Adrenal gland (tissue), 9 donors: ENCODE measurements at regions not wholly inside any gene's neighbourhood (a gene's known extent, or its start where the extent isn't known, plus 50 kb on each side); places are given as distances from the start of the nearest gene placed in this dataset.
"Not testable (repeated sequence)": the region's sequence is repeated elsewhere in the genome, so short reads cannot be mapped to it uniquely, and the experiment has no call there.

Source experiments
- DNase-seq, 7 donors: peaks; one replicate each; pipeline ENCODE4 v3.0.0-alpha.2; 2019 to 2020
- H3K27ac ChIP-seq, 5 donors: fragments of 200-600 bp; sonication (generic) in 4 of 5; 1 replicate in 3 of 5; 2 replicates in 2 of 5; pipeline versions ENCODE4 v1.5.1 to v1.8.0; 2016 to 2020; ENCODE audit warnings: mild to moderate bottlenecking in 1 of 5
- H3K27me3 ChIP-seq: fragments of 200-600 bp; 2 replicates; pipeline ENCODE4 v1.8.0; 2021
- H3K36me3 ChIP-seq, 2 donors: fragments of 200-600 bp; replicated peaks in 1 of 2; 1 replicate in 1 of 2; 2 replicates in 1 of 2; pipeline versions ENCODE4 v1.5.1 to v1.8.0; 2018 to 2022
- H3K4me1 ChIP-seq, 2 donors: fragments of 200-600 bp; replicated peaks in 1 of 2; 1 replicate in 1 of 2; 2 replicates in 1 of 2; pipeline versions ENCODE4 v1.5.1 to v1.8.0; 2018 to 2021
- H3K4me3 ChIP-seq, 4 donors: fragments of 200-600 bp; sonication (generic) in 3 of 4; one replicate each; pipeline ENCODE4 v1.5.1; 2016 to 2018
- H3K9me3 ChIP-seq, 3 donors: fragments of 200-600 bp; sonication (generic) in 1 of 3; replicated peaks in 1 of 3; 1 replicate in 2 of 3; 2 replicates in 1 of 3; pipeline versions ENCODE4 v1.5.1 to v1.8.0; 2016 to 2021
- CTCF ChIP-seq, 6 experiments: fragments of 450-650 bp in 4 of 6; fragments of 200-600 bp in 2 of 6; sonication (generic) in 1 of 6; IDR thresholded peaks; 1 replicate in 5 of 6; 2 replicates in 1 of 6; pipeline versions ENCODE4 v1.5.1 to v1.8.0; 2016 to 2021; ENCODE audit warnings: antibody characterized with exemption in 6 of 6, mild to moderate bottlenecking in 2 of 6, moderate library complexity in 1 of 6
- WGBS, 4 donors: extraction: QIAGEN DNeasy Blood & Tissue Kit in 2 of 4; methylation state at CpG; one replicate each; pipeline versions ENCODE4 v1.1.5 to v1.1.7; 2013 to 2017; 5-methylcytosine and 5-hydroxymethylcytosine counted together
- intact Hi-C, 2 donors: fragments of 100-400 bp; cut with DNase I; formaldehyde crosslinking; loops; one replicate each; pipeline versions ENCODE4 v1.14.1 to v1.15.0; 2022 to 2023
- donor health status: healthy with polysubstance abuse.
- donor health status: Bipolar disorder and iron deficiency.
- donor health status: DM: yes; HTN: yes; CAD: no.
- donor health status: DM: no; HTN: no; CAD: no.
- donor health status: DM: no; HTN: no; CAD: no.

DNA sequence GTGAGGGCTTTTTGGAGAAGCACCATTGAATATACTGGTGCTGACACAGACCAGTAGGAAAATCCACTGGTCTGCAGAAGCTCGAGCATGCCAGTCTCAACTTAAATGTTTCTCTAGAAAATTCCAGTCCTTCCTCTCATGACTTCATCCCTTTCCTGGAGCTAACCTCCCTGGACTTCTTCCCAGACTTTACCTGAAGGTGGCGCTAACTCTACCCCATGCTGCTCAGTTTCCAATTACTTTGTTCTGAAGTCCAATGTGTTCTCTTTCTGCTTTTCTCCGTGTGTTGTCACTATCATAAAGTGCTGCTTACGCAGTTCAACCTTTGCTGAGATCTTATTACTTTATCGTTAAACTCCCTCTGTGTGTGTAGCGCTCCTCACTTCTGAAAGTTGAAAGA is 158.4 kb downstream of the ZNF37A start:
- H3K27ac ChIP-seq, H3K9me3 ChIP-seq, H3K4me3 ChIP-seq, H3K36me3 ChIP-seq, H3K27me3 ChIP-seq, intact Hi-C loops, H3K4me1 ChIP-seq: not testable (repeated sequence)
- peak in 3 of 6 experiments; percentile 12 to 31 (median 21) for TF ChIP-seq CTCF (IDR thresholded peaks at IDR 0.05)
- DNase-seq, result peak in 6 of 7 donors; percentile 17 to 35 (median 26)
- WGBS, 4 donors, result 35 to 46% (median 40%) methylated on average over 4 to 6 of the region's 6 CpGs

- 51 to 66% (median 63%) methylated on average over 6 of the region's 6 CpGs for WGBS, 4 donors
Measured at GRCh38 chr10:38267555-38267954, 173.4 kb downstream of the ZNF37A start.

GRCh38 chr10:38271031-38271430 is 176.9 kb downstream of the ZNF37A start:
- H3K27me3 ChIP-seq, H3K9me3 ChIP-seq, H3K36me3 ChIP-seq, intact Hi-C loops, H3K27ac ChIP-seq, DNase-seq, H3K4me3 ChIP-seq, H3K4me1 ChIP-seq: not testable (repeated sequence)
- 46 to 57% (median 51%) methylated on average over 3 of the region's 3 CpGs for WGBS, 4 donors

More at GRCh38 chr10:38267555-38267954, 173.4 kb downstream of the ZNF37A start:
- H3K4me1 ChIP-seq, intact Hi-C loops, H3K4me3 ChIP-seq, H3K27me3 ChIP-seq, H3K27ac ChIP-seq, DNase-seq, H3K36me3 ChIP-seq, H3K9me3 ChIP-seq: not testable (repeated sequence)

DNA sequence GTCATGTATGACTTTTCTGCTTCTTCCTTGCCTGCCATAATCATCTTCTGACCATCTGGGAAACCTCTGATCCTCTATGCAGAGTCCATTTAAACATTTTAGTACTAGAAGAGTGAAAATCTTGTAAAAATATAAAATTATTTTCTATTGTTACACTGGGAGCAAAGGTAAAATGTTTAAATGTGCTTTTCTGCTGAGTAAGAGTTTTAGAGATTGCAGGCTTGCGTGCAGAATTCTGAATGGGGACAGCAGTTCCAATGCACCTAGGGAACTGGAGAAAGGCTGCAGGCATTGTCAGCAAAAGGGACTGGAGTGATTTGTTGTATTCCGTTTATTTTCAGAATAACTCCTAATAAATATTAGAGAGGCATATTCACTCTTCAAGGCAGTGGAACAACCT is 180.7 kb downstream of the ZNF37A start:
- DNase-seq, H3K4me1 ChIP-seq, H3K27me3 ChIP-seq, H3K4me3 ChIP-seq, H3K9me3 ChIP-seq, intact Hi-C loops, H3K27ac ChIP-seq, H3K36me3 ChIP-seq: not testable (repeated sequence)
- 63 to 83% (median 74%) methylated on average over 2 of the region's 2 CpGs for WGBS, 4 donors

DNA sequence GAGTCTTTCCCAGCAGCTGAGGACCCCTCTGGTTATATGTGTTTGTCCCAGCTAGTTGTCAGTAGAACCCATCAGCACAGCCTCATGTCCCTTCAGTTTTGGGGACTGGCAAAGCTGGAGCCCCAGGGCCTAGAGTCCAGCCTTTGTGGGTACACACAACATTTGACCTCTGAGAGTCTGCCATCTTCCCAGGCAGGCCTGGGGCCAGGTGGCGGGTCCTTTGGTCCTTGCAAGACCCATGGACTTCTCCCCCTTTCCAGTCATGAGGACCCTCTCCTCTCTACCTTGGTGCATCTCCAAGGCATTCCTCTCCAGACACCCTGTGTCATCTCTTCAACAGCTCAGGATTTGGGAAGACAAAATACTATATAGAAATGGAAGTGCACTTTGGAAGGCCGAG is 198.4 kb downstream of the ZNF37A start:
- H3K27me3 ChIP-seq, H3K9me3 ChIP-seq, H3K27ac ChIP-seq, DNase-seq, intact Hi-C loops, H3K4me3 ChIP-seq, H3K4me1 ChIP-seq, H3K36me3 ChIP-seq: not testable (repeated sequence)
- WGBS, 4 donors, result 85 to 95% (median 90%) methylated on average over 1 to 2 of the region's 2 CpGs

DNA sequence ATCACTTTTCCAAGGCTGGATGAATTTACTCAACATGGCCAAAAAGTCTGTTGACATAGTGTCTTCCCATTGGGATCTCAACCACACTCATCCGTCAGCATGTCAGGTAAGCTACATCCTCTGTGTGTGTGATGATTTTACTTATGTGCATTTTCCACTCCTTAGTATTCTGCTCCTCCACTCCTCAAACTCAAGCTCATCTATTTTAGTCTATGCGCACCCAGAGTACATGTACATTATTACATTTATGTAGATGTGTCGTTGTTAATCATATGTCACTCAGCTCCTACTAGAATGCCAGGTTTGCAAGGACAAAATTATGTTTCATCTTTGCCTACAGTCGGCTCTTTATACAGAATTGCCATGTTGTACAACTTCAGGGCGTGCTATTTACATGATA is 216.0 kb downstream of the ZNF37A start:
- H3K4me1 ChIP-seq, H3K27me3 ChIP-seq, intact Hi-C loops, H3K9me3 ChIP-seq, DNase-seq, H3K27ac ChIP-seq, H3K36me3 ChIP-seq, H3K4me3 ChIP-seq: not testable (repeated sequence)
- 65 to 77% (median 73%) methylated on average over 4 to 5 of the region's 5 CpGs for WGBS, 4 donors

GRCh38 chr10:38315090-38315805 is 221.1 kb downstream of the ZNF37A start:
- H3K27ac ChIP-seq, H3K4me3 ChIP-seq, H3K9me3 ChIP-seq, intact Hi-C loops, H3K27me3 ChIP-seq, H3K36me3 ChIP-seq, H3K4me1 ChIP-seq, DNase-seq: not testable (repeated sequence)
- 70 to 83% (median 79%) methylated on average over 4 of the region's 4 CpGs for WGBS, 4 donors

DNA sequence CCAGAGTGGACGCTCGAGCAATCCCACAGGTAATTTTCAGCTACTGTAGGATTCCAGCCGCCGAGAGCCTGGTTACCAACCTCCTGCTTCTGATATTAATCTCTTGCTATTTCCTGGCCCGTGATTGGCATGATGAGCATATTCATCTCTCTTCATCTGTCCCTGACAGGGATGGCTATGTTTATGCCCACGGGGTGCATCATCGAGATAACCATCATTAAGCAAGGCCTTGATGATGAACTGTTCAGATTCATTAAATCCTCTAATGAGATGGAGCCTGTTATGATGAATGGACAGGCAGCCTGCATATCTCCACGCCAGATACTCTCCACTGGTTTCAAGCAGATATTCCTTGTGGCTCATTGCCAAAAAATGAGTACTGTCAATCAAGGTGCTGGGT is 227.3 kb downstream of the ZNF37A start:
- H3K9me3 ChIP-seq, intact Hi-C loops, H3K27me3 ChIP-seq, H3K27ac ChIP-seq, DNase-seq, H3K4me1 ChIP-seq, H3K36me3 ChIP-seq, H3K4me3 ChIP-seq: not testable (repeated sequence)
- 73 to 90% (median 85%) methylated on average over 8 of the region's 8 CpGs for WGBS, 4 donors

GRCh38 chr10:38330306-38330705 is 236.2 kb downstream of the ZNF37A start:
- H3K4me3 ChIP-seq, H3K4me1 ChIP-seq, H3K27me3 ChIP-seq, H3K36me3 ChIP-seq, intact Hi-C loops, DNase-seq, H3K27ac ChIP-seq, H3K9me3 ChIP-seq: not testable (repeated sequence)
- WGBS, 4 donors, result 63 to 74% (median 65%) methylated on average over 2 of the region's 2 CpGs

DNA sequence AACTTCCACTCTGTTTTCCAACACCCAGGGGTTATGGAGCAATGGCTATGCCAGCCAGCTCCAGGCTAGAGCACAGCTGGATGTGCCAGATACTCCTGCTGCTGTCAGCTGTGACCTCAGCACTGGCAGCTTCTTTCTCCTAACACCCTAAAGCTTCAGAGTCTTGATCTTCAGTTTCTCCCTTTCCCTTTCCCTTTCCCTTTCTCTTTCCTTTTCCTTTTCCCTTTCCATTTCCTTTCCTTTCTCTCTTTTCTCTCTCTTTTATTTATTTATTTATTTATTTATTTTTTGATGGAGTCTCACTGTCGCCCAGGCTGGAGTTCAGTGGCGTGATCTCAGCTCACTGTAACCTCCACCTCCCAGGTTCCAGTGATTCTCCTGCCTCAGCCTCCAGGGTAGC is 237.0 kb downstream of the ZNF37A start:
- DNase-seq, H3K27ac ChIP-seq, H3K36me3 ChIP-seq, intact Hi-C loops, H3K4me1 ChIP-seq, H3K9me3 ChIP-seq, H3K4me3 ChIP-seq, H3K27me3 ChIP-seq: not testable (repeated sequence)
- WGBS, 4 donors, result 74 to 88% (median 83%) methylated on average over 2 of the region's 2 CpGs
